ENCODE measurements at regions not wholly inside any gene's neighbourhood (a gene's known extent, or its start where the extent isn't known, plus 50 kb on each side); places are given as distances from the start of the nearest gene placed in this dataset.

DNA sequence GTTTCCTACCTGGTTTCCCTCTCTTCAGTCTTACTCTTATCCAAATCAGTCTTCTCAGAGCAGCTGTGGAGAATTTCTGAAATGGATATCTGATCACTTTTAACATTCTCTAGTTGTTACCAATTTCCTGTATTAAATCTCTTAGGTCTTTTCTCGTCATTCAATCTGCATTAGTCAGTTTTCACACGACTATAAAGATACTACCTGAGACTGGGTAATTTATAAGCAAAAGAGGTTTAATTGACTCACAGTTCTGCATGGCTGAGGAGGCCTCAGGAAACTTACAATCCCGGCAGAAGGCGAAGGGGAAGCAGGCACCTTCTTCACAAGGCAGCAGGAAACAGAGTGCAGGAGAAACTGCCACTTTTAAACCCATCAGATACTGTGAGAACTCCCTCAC, 444.8 kb downstream of the GATA3 start:
- DNase-seq = no peak

DNA sequence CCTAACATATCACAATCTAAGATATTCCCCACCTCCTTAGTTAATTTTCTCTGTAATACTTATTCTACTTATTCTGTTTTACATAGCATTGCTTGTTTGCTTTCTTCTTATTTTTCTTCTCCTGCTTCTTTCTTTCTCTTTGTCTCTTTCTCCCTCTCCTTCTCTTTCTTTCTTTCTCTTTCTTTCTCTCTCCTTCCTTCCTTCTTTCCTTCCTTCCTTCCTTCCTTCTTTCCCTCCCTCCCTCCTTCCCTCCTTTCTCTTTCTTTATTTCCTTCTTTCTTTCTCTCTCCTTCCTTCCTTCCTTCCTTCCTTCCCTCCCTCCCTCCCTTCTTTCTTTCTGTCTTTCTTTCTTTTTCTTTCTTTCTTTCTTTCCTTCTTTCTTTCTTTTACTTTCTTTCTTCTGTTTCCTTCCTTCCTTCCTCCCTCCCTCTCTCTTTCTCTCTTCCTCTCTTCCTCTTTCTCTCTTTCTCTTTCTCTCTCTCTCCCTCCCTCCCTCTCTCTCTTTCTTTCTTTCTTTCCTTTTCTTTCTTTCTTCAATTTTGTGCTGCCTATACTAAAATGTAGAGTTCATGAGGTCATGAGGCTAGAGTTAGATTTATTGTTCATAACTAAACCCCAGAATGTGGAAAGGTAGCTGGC, 445.4 kb downstream of the GATA3 start:
- DNase-seq = no peak

- DNase-seq = no peak
Measured at GRCh38 chr10:8502573-8502972, 448.1 kb downstream of the GATA3 start.

DNA sequence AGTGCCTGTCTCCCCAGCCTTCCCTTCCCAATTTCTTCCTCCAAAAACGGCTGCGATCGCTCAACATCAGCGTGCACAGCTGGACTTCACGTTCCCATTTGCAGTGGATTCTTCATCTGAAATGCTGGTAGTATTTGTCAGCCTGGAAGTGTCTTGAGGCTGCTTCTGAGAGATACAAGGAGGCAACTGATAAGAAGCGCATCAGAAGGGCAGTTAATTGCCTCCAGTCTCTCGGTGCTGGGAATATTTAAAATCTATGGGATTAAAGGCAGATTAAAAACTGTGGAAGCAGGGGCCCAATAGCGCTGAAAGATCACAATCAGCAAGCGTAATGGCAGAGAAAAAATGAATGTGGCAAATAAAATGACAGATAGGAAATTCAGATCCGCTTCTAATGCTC, 450.0 kb downstream of the GATA3 start:
- no peak for DNase-seq

DNA sequence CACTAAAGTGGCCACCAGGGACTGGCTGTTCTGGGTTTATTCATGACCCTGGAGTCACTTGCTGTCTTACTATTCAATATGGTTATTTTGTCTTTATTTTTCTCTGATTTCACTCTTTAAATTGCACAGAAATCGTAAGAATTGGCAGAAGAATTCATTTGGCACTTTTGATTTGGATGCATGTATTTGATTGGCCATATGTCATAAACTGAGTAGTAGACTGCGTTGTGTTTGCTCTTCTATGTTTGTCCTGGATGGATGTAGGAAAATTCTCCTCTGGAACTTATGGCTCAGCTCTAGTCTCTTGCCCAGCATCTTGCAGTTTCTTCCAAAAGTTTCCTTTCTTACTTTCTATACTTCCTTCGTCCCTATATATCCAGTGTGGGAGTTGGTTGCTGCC, 452.7 kb downstream of the GATA3 start:
- no peak for DNase-seq

- no peak for DNase-seq
Measured at GRCh38 chr10:8508882-8509281, 454.4 kb downstream of the GATA3 start.

- DNase-seq = no peak
Measured at GRCh38 chr10:8510471-8510870, 456.0 kb downstream of the GATA3 start.

DNA sequence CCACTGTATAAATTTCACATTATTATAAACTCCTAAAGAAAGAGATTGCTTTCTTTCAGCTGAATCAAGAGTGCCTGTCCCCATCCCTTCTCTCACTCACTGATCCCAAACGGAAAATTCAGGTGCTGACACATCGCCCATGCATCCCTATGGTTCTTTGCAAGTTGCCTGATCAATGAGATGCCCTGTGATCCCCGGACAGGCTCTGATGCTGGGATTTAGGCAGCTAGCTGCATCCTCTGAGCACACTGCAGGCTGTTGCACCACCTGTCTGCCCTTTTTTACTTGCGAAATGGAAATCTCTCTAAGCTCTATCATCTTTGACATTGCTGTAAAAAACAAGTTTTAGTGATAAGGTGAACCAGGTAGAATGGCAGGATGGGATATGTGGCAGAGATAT, 456.5 kb downstream of the GATA3 start:
- no peak for DNase-seq

GRCh38 chr10:8513155-8514147, 459.0 kb downstream of the GATA3 start:
- DNase-seq = no peak

GRCh38 chr10:8520382-8520781, 465.9 kb downstream of the GATA3 start:
- DNase-seq = no peak

DNA sequence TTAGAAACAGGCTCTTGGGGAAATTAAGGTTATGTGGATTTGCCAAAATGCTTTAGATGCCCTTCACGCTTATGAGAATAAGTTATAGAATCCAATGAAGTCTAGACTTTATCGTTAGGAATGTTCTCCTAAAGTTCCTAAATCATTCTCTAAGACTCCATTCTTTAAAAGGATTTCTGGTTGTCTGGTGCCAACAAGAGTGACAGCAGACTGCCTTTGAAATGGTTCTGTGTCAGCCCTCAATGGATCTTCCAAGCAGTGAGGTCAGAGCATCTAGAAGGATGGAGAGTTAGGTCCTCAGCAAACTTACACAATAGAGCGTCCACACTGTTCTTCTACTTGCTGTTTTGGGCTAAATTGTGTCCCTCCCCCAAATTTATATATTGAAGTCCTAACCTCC, 473.3 kb downstream of the GATA3 start:
- DNase-seq = no peak

DNA sequence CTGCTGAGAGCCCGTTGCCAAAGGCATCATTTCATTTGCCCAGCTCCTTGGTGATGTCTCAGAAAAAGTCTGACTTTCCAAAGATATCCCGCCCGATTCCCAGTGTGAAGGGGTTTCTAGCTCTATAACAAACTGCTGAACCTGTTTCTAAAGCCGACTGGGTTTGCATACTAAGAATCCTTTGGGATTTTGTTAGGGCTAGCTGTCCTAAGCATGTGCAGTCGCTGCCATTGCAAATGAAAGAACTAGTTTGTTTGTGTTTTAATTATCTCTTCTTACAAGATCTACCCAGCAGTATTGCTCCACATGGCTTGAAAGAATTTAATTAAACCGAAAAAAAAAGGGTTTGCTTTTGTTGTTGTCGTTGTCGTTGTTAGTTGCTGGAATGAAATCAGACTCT, 476.6 kb downstream of the GATA3 start:
- no peak for DNase-seq

DNA sequence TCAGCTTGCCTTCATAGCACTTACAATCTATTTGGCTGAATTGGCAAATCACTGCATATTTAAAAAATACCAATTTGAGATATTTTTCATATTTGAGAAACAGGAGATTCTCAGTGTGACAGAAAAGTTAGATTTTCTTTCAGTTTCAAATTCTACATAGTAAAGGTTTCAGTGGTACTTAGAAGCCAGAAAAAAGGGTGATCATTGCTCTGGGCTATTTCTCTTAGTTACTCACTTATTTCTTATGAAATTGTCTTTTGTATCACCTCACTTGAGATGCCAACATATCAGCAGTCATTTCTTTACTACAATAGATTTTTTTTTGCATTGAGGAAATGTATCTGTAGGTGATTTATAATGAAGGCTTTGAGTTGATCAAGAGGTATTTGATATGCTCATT, 478.2 kb downstream of the GATA3 start:
- no peak for DNase-seq

DNA sequence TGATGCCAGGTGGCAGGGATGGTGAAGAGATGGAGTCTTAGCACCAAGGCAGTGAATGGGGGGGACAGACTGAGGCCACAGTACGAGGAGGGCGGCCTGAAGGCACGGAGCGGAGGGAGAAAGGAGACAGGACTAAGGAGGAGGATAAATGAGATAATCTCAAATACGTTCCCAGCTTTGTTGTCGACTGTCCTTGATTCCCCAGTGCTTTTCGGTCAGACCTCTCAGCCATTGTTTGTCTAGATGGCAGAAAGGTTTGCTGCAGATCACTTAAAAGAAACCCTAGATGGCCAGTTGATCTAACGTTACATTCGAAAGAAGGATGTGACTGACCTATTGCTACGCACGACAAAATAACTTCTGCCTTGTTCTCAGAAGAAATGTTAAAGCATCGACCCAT, 479.0 kb downstream of the GATA3 start:
- no peak for DNase-seq

- DNase-seq = no peak
Measured at GRCh38 chr10:8534096-8534495, 479.6 kb downstream of the GATA3 start.

- DNase-seq = no peak
Measured at GRCh38 chr10:8534891-8535290, 480.4 kb downstream of the GATA3 start.

GRCh38 chr10:8539056-8539455, 484.6 kb downstream of the GATA3 start:
- DNase-seq = no peak

GRCh38 chr10:8543361-8544056, 489.0 kb downstream of the GATA3 start:
- no peak for DNase-seq

- no peak for DNase-seq
Measured at GRCh38 chr10:8544057-8544380, 489.5 kb downstream of the GATA3 start.

GRCh38 chr10:8544500-8544899, 490.0 kb downstream of the GATA3 start:
- no peak for DNase-seq

DNA sequence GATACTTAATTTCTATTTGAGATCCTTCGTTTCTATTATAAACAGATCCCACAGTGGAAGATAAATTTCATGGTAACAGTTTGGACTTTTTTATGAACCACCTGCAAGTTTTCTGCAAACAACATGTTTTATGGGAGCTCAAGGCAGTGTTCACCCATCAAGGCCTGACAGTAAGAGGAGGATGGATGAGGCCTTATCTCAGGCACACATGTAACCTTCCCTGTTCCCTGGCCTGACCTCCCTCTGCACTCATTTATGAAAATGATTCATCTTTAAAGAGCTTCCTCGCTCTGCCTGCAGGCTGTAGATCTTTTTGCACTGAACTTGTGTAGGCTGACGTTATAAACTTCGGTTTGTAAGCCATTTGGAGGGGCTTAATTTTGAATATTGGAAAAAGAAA, 500.1 kb downstream of the GATA3 start:
- no peak for DNase-seq

- DNase-seq = no peak
Measured at GRCh38 chr10:8556321-8556720, 501.8 kb downstream of the GATA3 start.

DNA sequence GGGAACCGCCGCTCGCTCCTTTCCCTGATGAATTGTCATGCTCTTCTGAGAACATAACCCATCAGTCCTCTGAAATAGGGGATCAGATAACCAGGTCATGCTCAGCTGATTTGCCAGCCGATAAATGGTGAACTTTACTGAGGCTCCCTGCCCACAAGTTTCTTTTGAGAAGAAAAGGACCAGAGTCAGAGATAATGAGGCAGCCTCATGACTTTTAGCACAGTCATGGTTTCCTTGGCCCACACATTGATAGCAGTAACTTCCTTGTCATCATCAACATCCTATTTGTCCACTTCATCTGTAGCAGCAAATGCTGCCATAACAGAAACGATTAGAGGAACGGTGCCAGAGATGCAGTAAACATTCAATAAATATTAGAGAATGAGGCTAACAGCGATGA, 509.0 kb downstream of the GATA3 start:
- DNase-seq = no peak

DNA sequence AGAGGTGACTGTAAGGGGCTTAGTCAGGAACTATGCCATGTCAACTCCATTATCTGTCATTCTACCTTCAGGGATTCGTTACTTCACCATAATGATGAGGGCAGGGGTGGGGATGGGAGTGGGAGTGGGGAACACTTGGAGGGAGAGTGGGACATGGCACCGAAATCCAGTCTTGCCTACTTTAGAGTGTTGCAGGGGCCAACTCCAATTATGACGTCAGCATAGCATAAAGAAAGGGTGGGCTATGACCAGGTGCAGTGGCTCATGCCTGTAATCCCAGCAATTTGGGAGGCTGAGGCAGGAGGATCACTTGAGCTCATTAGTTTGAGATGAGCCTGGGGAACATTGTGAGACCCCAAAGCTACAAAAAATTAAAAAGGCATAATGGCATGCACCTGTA, 512.2 kb downstream of the GATA3 start:
- no peak for DNase-seq

Data from CD4-positive, alpha-beta T cell treated with Interleukin-4 for 4 hours (primary cell).